ENCODE measurements at regions not wholly inside any gene's neighbourhood (a gene's known extent, or its start where the extent isn't known, plus 50 kb on each side); places are given as distances from the start of the nearest gene placed in this dataset.

DNA sequence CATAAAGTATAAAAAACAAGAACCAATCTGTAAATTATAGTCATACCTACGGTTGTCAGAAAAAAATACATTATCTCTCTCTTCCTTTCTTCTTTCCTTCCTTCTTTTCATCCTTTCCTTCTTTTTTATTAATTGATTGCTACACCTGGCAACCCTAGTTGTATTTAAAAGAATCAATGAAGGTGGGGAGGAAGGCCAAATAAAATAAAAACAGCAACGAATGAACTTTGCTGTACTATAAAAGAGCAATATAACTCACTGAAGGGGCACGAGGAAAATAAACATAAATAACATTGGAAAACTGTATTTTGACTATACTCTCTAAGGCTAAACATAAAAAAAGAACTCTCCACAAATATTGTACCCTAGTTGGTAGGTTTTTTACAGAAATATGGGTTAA lies 898.2 kb upstream of the USP15 start (continued):
- TF ChIP-seq, protein P1, sequence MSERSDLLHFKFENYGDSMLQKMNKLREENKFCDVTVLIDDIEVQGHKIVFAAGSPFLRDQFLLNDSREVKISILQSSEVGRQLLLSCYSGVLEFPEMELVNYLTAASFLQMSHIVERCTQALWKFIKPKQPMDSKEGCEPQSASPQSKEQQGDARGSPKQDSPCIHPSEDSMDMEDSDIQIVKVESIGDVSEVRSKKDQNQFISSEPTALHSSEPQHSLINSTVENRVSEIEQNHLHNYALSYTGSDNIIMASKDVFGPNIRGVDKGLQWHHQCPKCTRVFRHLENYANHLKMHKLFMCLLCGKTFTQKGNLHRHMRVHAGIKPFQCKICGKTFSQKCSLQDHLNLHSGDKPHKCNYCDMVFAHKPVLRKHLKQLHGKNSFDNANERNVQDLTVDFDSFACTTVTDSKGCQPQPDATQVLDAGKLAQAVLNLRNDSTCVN (CRISPR knock-in tag; IDR thresholded peaks at IDR 0.05), result no peak
- no peak for TF ChIP-seq ZSCAN32 (CRISPR knock-in tag; IDR thresholded peaks at IDR 0.05)
- TF ChIP-seq SMC3 (conservative IDR thresholded peaks at IDR 0.05; ENCODE audit: insufficient read depth, low read depth, low read length), result no peak
- no peak for TF ChIP-seq TFAM (CRISPR knock-in tag; conservative IDR thresholded peaks at IDR 0.05)
- TF ChIP-seq, protein P2, sequence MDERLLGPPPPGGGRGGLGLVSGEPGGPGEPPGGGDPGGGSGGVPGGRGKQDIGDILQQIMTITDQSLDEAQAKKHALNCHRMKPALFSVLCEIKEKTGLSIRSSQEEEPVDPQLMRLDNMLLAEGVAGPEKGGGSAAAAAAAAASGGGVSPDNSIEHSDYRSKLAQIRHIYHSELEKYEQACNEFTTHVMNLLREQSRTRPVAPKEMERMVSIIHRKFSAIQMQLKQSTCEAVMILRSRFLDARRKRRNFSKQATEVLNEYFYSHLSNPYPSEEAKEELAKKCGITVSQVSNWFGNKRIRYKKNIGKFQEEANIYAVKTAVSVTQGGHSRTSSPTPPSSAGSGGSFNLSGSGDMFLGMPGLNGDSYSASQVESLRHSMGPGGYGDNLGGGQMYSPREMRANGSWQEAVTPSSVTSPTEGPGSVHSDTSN (CRISPR knock-in tag; IDR thresholded peaks at IDR 0.05; ENCODE audit: low read depth), result no peak
- TF ChIP-seq, protein P2 (tag; conservative IDR thresholded peaks at IDR 0.05; ENCODE audit: low read depth), result no peak
- no peak for TF ChIP-seq NEUROD1 (IDR thresholded peaks at IDR 0.05; ENCODE audit: borderline replicate concordance, low read depth, low read length, partially characterized antibody)
- TF ChIP-seq FOXJ3 (CRISPR knock-in tag; IDR thresholded peaks at IDR 0.05), result no peak

DNA sequence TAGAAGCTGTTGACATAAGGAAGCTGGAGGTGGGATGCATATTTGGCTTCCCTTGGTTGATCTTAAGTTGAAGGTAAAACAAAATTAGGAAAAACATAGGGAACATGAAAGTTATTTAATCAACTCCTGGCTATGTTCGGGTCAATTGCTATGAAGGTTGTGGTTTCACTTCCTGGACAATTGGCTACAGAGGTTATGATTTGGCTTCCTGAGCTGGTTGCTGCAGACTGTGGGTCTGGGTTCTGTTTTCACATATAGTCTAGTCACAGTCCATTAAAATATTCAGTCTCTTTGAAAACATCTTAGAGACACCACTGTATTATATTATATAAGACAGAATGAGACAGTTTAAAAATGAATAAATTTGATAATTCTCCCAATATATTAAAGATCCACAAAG lies 895.2 kb upstream of the USP15 start:
- Histone ChIP-seq H3K4me3 (no peak overlapping the region), H3K4me1 (replicated peaks in 1 of 2; ENCODE audit: control insufficient read depth in 2 of 2, insufficient read depth in 2 of 2, low read length in 2 of 2) (no peaks in the 10 kb centered on the region), H3K27ac (ENCODE audit: extremely low read depth, low read depth, low read length) (no peak overlapping the region), H3K9me1 (ENCODE audit: control insufficient read depth, insufficient read depth, low read length) (no peaks in the 10 kb centered on the region), H3K79me2 (ENCODE audit: control insufficient read depth, insufficient read depth, low read length) (no peaks in the 10 kb centered on the region), H3K27me3 (ENCODE audit: control insufficient read depth in 2 of 2, insufficient read depth in 2 of 2, low read length in 2 of 2) (no peaks in the 10 kb centered on the region), H3K36me3 (ENCODE audit: control insufficient read depth, insufficient read depth, low read length) (no peaks in the 10 kb centered on the region), H4K20me1 (replicated peaks; ENCODE audit: control insufficient read depth, insufficient read depth, low read length) (no peaks in the 10 kb centered on the region), H2AFZ (ENCODE audit: low read depth, low read length) (no peak overlapping the region), H3K9me3 (replicated peaks; ENCODE audit: control insufficient read depth, insufficient read depth, low read depth, low read length) (no peaks in the 10 kb centered on the region), H3K4me2 (ENCODE audit: insufficient read depth, low read length) (no peak overlapping the region), H3K9ac (ENCODE audit: insufficient read depth in 1 of 2, low read depth in 2 of 2, low read length in 2 of 2) (no peak overlapping the region)
- POLR2A ChIA-PET, result no interaction called here
- in situ Hi-C loops (cut with MboI), result no loop called here
- CTCF ChIA-PET (ENCODE audit: low intra/inter-chr PET ratio), result no interaction called here
- DNase-seq (ENCODE audit: extremely low read depth in 1 of 4, low spot score in 3 of 4) (no peak), ATAC-seq (no peak), FAIRE-seq (no peak)
- no peak for TF ChIP-seq PPARD (CRISPR knock-in tag; IDR thresholded peaks at IDR 0.05)
- no peak for TF ChIP-seq ZNF224 (CRISPR knock-in tag; IDR thresholded peaks at IDR 0.05)
- WGBS (ENCODE audit: insufficient coverage, low coverage, missing lambda C conversion rate), result 0% methylated on average over 1 of the region's 1 CpG
- no TSS peak for BruUV-seq (replicated peaks)
- intact Hi-C loops (cut with micrococcal nuclease), result no loop called here

Measured in K562 (cell line).